Gastroesophageal sphincter (tissue), 4 donors: ENCODE measurements at regions not wholly inside any gene's neighbourhood (a gene's known extent, or its start where the extent isn't known, plus 50 kb on each side); places are given as distances from the start of the nearest gene placed in this dataset.

Experiments used
- ATAC-seq: fragments of 150-250 bp; one replicate; pipeline ENCODE4 v1.9.1; 2016; ENCODE audit warnings: mild to moderate bottlenecking, moderate library complexity
- H3K27ac ChIP-seq, 4 donors: fragments of 200-600 bp; sonication (generic) in 3 of 4; 1 replicate in 3 of 4; 2 replicates in 1 of 4; pipeline ENCODE4 v1.5.1; 2016 to 2019
- H3K27me3 ChIP-seq: fragments of 200-600 bp; sonication (generic); one replicate; pipeline ENCODE4 v1.5.1; 2019
- H3K36me3 ChIP-seq, 2 donors: fragments of 200-600 bp; sonication (generic); one replicate each; pipeline ENCODE4 v1.5.1; 2019; ENCODE audit warnings: control low read depth in 1 of 2
- H3K4me1 ChIP-seq, 3 donors: fragments of 200-600 bp; sonication (generic); 1 replicate in 2 of 3; 2 replicates in 1 of 3; pipeline ENCODE4 v1.5.1; 2016 to 2019; ENCODE audit warnings: control low read depth in 2 of 3
- H3K4me3 ChIP-seq, 2 donors: fragments of 200-600 bp; sonication (generic); one replicate each; pipeline ENCODE4 v1.5.1; 2019; ENCODE audit warnings: mild to moderate bottlenecking in 1 of 2, moderate library complexity in 1 of 2
- H3K9me3 ChIP-seq, 3 donors: fragments of 200-600 bp; sonication (generic); one replicate each; pipeline ENCODE4 v1.5.1; 2017 to 2019; ENCODE audit warnings: control low read depth in 2 of 3
- CTCF ChIP-seq, 4 experiments: fragments of 200-600 bp in 2 of 4; fragments of 450-650 bp in 2 of 4; sonication (generic) in 1 of 4; IDR thresholded peaks; one replicate each; pipeline ENCODE4 v1.5.1; 2017 to 2019; ENCODE audit warnings: antibody characterized with exemption in 4 of 4, mild to moderate bottlenecking in 2 of 4, moderate library complexity in 2 of 4
- EP300 ChIP-seq: sonication (generic); formaldehyde crosslinking; IDR thresholded peaks from one replicate; pipeline ENCODE4 v1.6.1; 2017; ENCODE audit warnings: antibody characterized with exemption, mild to moderate bottlenecking
- POLR2A ChIP-seq, 2 donors: fragments of 450-650 bp; IDR thresholded peaks; one replicate each; pipeline ENCODE4 v1.6.1; 2017; ENCODE audit warnings: antibody characterized with exemption in 2 of 2, mild to moderate bottlenecking in 2 of 2, moderate library complexity in 1 of 2
- POLR2AphosphoS5 ChIP-seq: sonication (generic); formaldehyde crosslinking; IDR thresholded peaks from one replicate; pipeline ENCODE4 v1.6.1; 2017; ENCODE audit warnings: antibody characterized with exemption
- WGBS, 2 donors: methylation state at CpG; one replicate each; pipeline ENCODE4 v1.1.5; 2018; ENCODE audit warnings: low coverage in 1 of 2; 5-methylcytosine and 5-hydroxymethylcytosine counted together

DNA sequence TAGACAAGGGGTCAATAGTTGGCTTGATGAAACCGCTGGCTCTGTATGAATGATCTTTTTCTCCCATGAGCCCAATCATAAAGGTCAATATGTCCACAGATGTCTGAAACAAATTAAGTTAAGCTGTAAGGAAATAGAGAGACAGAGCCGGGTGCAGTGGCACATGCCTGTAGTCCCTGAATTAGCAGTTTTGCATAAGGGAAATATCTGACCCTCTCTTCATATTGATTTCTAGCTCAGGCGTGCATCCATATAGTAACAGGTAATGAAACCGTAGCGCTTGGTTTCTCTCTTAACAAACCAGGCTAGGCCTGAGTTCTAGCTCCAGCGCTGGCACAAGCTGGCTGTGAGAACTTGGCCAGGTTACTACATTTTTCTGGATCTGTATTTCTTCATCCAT lies 118.1 kb upstream of the ERCC6L2 start:
- 85 to 89% methylated on average over 5 to 6 of the region's 6 CpGs for WGBS, 2 donors
- H3K4me3 ChIP-seq: no peak overlapping the region
- peaks cover 4 to 57% (median 7%) of the 10 kb centered on the region in 3 donors for H3K4me1 ChIP-seq
- no peaks in the 10 kb centered on the region for H3K9me3 ChIP-seq
- no peak for TF ChIP-seq POLR2AphosphoS5
- H3K27ac ChIP-seq: peak overlapping the region; percentile 20 to 72 (median 62)
- peaks cover 1% of the 10 kb centered on the region for H3K27me3 ChIP-seq
- ATAC-seq: no peak
- no peaks in the 10 kb centered on the region for H3K36me3 ChIP-seq

GRCh38 chr9:95756986-95757385 lies 118.5 kb upstream of the ERCC6L2 start:
- Histone ChIP-seq H3K27ac (peak overlapping the region; percentile 20 to 72 (median 62)), H3K4me3 (no peak overlapping the region), H3K4me1 (peaks cover 4 to 61% (median 7%) of the 10 kb centered on the region in 3 donors), H3K36me3 (no peaks in the 10 kb centered on the region), H3K27me3 (peaks cover 6% of the 10 kb centered on the region), H3K9me3 (no peaks in the 10 kb centered on the region)
- TF ChIP-seq POLR2AphosphoS5: peak; percentile 49
- TF ChIP-seq POLR2A (IDR thresholded peaks at IDR 0.05): no peak
- ATAC-seq: peak; percentile 79
- WGBS, 2 donors: 20 to 24% methylated on average over 4 of the region's 4 CpGs

DNA sequence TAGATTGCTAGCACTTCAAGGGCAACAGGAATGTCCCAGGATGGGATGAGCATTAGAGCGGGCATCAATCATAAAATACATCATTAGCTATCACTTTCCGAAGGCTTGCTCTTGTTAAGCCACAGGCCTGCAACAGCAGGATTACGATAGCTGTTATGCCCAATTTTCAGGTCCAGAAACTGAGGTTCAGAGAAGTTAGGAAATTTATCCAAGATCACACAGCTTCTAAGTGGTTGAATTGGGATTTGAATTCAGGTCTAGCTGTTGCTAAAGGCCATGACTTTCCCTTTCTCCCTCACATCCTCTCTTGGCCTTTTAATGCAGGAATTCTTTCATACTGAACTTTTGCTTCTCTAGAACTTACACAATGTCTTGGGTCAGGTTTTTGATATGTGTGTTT lies 119.4 kb upstream of the ERCC6L2 start:
- peaks cover 4 to 63% (median 7%) of the 10 kb centered on the region in 3 donors for H3K4me1 ChIP-seq
- no peak for ATAC-seq

GRCh38 chr9:95755421-95755730 lies 120.1 kb upstream of the ERCC6L2 start:
- Histone ChIP-seq H3K27ac (peak overlapping the region in 3 of 4 donors; percentile 41 to 72 (median 59)), H3K27me3 (peaks cover 6% of the 10 kb centered on the region), H3K36me3 (no peaks in the 10 kb centered on the region), H3K9me3 (no peaks in the 10 kb centered on the region), H3K4me1 (peaks cover 4 to 63% (median 7%) of the 10 kb centered on the region in 3 donors), H3K4me3 (no peak overlapping the region)
- TF ChIP-seq CTCF (IDR thresholded peaks at IDR 0.05) (no peak), EP300 (no peak), POLR2A (IDR thresholded peaks at IDR 0.05) (no peak), POLR2AphosphoS5 (no peak)
- ATAC-seq: no peak
- WGBS, 2 donors: 83 to 89% methylated on average over 2 to 3 of the region's 3 CpGs

More for the DNA sequence above, 119.4 kb upstream of the ERCC6L2 start:
- Histone ChIP-seq H3K9me3 (no peaks in the 10 kb centered on the region), H3K27me3 (peaks cover 6% of the 10 kb centered on the region), H3K4me3 (no peak overlapping the region), H3K36me3 (no peaks in the 10 kb centered on the region), H3K27ac (peak overlapping the region in 3 of 4 donors; percentile 41 to 72 (median 59))
- WGBS, 2 donors: 97% methylated on average over 3 of the region's 3 CpGs
- no peak for TF ChIP-seq EP300
- TF ChIP-seq POLR2AphosphoS5: no peak
- TF ChIP-seq POLR2A (IDR thresholded peaks at IDR 0.05): no peak

DNA sequence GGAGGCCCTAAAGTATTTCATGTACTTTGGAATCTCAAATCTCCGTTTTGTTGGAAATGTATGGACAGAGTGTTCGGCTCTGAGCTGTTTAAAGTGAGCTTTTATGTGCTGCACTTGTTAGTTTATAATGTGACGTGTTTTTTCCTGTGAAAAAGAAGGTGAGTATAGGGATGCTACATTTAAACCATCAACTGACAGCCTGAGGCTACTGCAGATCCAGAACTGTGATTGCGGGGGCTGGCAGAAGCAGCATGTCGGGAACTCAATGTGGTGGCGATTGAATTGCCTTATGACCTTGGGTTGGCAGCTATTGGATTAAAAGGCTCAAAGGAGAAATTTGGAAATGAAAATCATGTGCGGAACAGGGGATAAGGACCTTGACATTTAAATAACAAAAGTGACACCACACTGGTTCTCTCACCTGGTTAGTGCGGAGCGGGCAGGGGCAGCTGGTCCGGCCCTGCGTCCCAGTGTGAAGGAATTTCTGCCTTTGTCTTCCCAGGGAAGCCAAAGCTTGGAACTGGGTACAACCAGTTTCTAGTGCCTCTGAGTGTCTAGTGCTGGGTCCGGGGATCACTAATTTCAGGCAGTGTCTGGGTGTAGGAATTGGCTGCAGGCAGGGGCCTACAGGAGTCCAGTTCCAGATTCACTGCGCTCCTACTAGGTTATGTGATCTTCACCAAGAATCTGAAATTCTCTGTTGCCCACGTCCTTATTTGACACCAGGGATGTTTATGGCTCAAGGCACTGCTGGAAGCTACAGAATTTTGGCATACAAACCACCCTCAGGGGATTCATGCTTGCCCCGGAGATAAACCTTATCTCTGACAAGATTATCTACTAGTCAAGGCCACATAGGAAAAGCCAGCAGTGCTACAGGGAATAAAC lies 120.7 kb upstream of the ERCC6L2 start:
- Histone ChIP-seq H3K9me3 (no peaks in the 10 kb centered on the region), H3K4me3 (no peak overlapping the region), H3K27me3 (peaks cover 6% of the 10 kb centered on the region), H3K36me3 (no peaks in the 10 kb centered on the region), H3K4me1 (peaks cover 4 to 63% (median 7%) of the 10 kb centered on the region in 3 donors), H3K27ac (peak overlapping the region in 3 of 4 donors; percentile 59 to 72 (median 62))
- 73 to 89% methylated on average over 10 to 12 of the region's 15 CpGs for WGBS, 2 donors
- TF ChIP-seq POLR2A (IDR thresholded peaks at IDR 0.05): no peak
- TF ChIP-seq POLR2AphosphoS5: no peak
- no peak for TF ChIP-seq EP300
- no peak for TF ChIP-seq CTCF (IDR thresholded peaks at IDR 0.05)
- no peak for ATAC-seq

DNA sequence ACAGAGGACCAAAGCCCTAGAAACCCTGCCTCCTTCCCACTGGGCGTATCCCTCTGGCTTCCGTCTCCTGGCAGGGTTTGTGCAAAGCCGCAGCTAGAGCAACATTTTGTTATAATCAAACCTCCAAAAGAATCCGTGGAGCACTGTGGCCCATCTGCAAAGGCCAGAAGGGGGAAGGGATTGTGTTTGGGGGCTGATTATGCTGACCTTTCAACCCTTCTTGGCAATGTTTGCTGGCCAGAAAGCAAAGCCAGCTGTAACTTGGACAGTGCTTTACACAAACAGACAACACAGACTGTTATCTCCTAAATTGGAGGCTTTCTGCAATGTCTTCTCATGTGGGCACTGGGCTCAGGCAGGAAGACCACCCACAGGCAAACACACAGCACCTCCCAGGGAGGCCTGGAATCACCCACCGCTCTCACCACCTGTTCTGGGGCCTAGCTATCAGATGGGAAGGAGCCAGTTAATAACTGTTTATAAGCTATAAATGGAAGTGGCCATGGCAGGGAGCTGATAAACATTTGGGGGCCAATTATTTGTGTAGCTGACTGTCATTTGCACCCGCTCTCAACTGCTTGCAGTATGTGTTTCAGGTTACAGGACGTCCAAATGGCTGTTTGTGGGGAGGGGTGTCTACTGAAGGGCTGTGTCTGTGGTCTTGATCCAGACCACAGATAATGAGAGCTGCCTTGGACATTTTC lies 121.6 kb upstream of the ERCC6L2 start:
- peak; percentile 32 for TF ChIP-seq POLR2AphosphoS5
- no peak for TF ChIP-seq EP300
- 0 to 44% methylated on average over 1 of the region's 7 CpGs for WGBS, 2 donors
- no peak overlapping the region for H3K4me3 ChIP-seq
- H3K27ac ChIP-seq: peak overlapping the region in 3 of 4 donors; percentile 59 to 72 (median 62)
- H3K27me3 ChIP-seq: peaks cover 6% of the 10 kb centered on the region
- no peaks in the 10 kb centered on the region for H3K9me3 ChIP-seq
- H3K36me3 ChIP-seq: no peaks in the 10 kb centered on the region
- peak; percentile 46 for ATAC-seq
- H3K4me1 ChIP-seq: peaks cover 4 to 63% (median 7%) of the 10 kb centered on the region in 3 donors
